Ovary (tissue), 3 donors: ENCODE measurements at regions not wholly inside any gene's neighbourhood (a gene's known extent, or its start where the extent isn't known, plus 50 kb on each side); places are given as distances from the start of the nearest gene placed in this dataset.

Experiments used
- EP300 ChIP-seq: sonication (generic); formaldehyde crosslinking; IDR thresholded peaks from one replicate; pipeline ENCODE4 v1.6.1; 2017; ENCODE audit warnings: antibody characterized with exemption
- POLR2A ChIP-seq: fragments of 450-650 bp; IDR thresholded peaks from one replicate; pipeline ENCODE4 v1.6.1; 2017; ENCODE audit warnings: antibody characterized with exemption, mild to moderate bottlenecking, moderate library complexity
- TF ChIP-seq, protein P1 (sequence below), 3 donors: fragments of 450-650 bp in 2 of 3; fragments of 200-600 bp in 1 of 3; IDR thresholded peaks; one replicate each; pipeline versions ENCODE4 v1.5.1 to v1.8.0; 2016 to 2022; ENCODE audit warnings: antibody characterized with exemption in 3 of 3, mild to moderate bottlenecking in 1 of 3
- donor health status: DM: no; HTN: no; CAD: no.

- TF ChIP-seq POLR2A (no peak), EP300 (no peak)
- TF ChIP-seq, protein P1, sequence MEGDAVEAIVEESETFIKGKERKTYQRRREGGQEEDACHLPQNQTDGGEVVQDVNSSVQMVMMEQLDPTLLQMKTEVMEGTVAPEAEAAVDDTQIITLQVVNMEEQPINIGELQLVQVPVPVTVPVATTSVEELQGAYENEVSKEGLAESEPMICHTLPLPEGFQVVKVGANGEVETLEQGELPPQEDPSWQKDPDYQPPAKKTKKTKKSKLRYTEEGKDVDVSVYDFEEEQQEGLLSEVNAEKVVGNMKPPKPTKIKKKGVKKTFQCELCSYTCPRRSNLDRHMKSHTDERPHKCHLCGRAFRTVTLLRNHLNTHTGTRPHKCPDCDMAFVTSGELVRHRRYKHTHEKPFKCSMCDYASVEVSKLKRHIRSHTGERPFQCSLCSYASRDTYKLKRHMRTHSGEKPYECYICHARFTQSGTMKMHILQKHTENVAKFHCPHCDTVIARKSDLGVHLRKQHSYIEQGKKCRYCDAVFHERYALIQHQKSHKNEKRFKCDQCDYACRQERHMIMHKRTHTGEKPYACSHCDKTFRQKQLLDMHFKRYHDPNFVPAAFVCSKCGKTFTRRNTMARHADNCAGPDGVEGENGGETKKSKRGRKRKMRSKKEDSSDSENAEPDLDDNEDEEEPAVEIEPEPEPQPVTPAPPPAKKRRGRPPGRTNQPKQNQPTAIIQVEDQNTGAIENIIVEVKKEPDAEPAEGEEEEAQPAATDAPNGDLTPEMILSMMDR (IDR thresholded peaks at IDR 0.05): no peak
These were observed 117.8 kb upstream of the EDA2R start for GRCh38 chrX:66756717-66757116.
